K562 (cell line): ENCODE measurements at regions not wholly inside any gene's neighbourhood (a gene's known extent, or its start where the extent isn't known, plus 50 kb on each side); places are given as distances from the start of the nearest gene placed in this dataset.

Source experiments
- ASH1L ChIP-seq: fragments of 450-650 bp; IDR thresholded peaks from 2 replicates; pipeline ENCODE4 v1.6.1; 2018; ENCODE audit warnings: borderline replicate concordance, mild to moderate bottlenecking, low read depth; ENCODE audit not compliant: partially characterized antibody
- CBX2 ChIP-seq: fragments of 200-600 bp; sonication (generic); IDR thresholded peaks from one replicate; pipeline ENCODE4 v1.6.1; 2012; ENCODE audit warnings: mild to moderate bottlenecking, low read length, inconsistent platforms; ENCODE audit not compliant: insufficient read depth, poor library complexity, severe bottlenecking
- CBX5 ChIP-seq: IDR thresholded peaks from 2 replicates; pipeline ENCODE4 v1.6.1; 2014; ENCODE audit warnings: low read depth, borderline replicate concordance
- FOXA1 ChIP-seq: fragments of 450-650 bp; IDR thresholded peaks from 2 replicates; pipeline ENCODE4 v1.6.1; 2016; ENCODE audit warnings: mild to moderate bottlenecking, borderline replicate concordance
- FOXK1 ChIP-seq: sonication (generic); formaldehyde crosslinking; IDR thresholded peaks from 2 replicates; pipeline ENCODE4 v1.8.0; 2022; ENCODE audit warnings: missing genetic modification reagents, mild to moderate bottlenecking, borderline replicate concordance
- FOXK2 ChIP-seq, 2 experiments: fragments of 450-650 bp; IDR thresholded peaks in 1 of 2; conservative IDR thresholded peaks in 1 of 2; 2 replicates each; pipeline ENCODE4 v1.6.1; 2016; ENCODE audit warnings: low read depth in 2 of 2, mild to moderate bottlenecking in 1 of 2
- MBD2 ChIP-seq: sonication (generic); IDR thresholded peaks from 2 replicates; pipeline ENCODE4 v1.6.1; 2016; ENCODE audit warnings: low read depth, borderline replicate concordance
- RBM17 ChIP-seq: fragments of 200-400 bp; formaldehyde crosslinking; IDR thresholded peaks from 2 replicates; pipeline ENCODE4 v1.6.1; 2017; ENCODE audit warnings: low read depth, mild to moderate bottlenecking, low read length, borderline replicate concordance
- RBM34 ChIP-seq: fragments of 200-400 bp; formaldehyde crosslinking; IDR thresholded peaks from 2 replicates; pipeline ENCODE4 v1.6.1; 2018; ENCODE audit warnings: low read length, borderline replicate concordance; ENCODE audit not compliant: insufficient read depth
- SAP30 ChIP-seq: fragments of 200-600 bp; sonication (generic); IDR thresholded peaks from 2 replicates; pipeline ENCODE4 v1.6.1; 2012; ENCODE audit warnings: borderline replicate concordance, low read depth, mild to moderate bottlenecking, moderate library complexity, low read length, control low read depth, inconsistent platforms; ENCODE audit not compliant: insufficient read depth, poor library complexity, severe bottlenecking
- SMAD2 ChIP-seq: fragments of 150-350 bp; IDR thresholded peaks from 2 replicates; pipeline ENCODE4 v1.6.1; 2014; ENCODE audit warnings: low read depth, mild to moderate bottlenecking, low read length
- SMARCA4 ChIP-seq: fragments of 450-650 bp; IDR thresholded peaks from 2 replicates; pipeline ENCODE4 v1.6.1; 2016
- STAG1 ChIP-seq: sonication (generic); formaldehyde crosslinking; IDR thresholded peaks from 2 replicates; pipeline ENCODE4 v1.5.0; 2020; ENCODE audit warnings: missing genetic modification reagents, borderline replicate concordance
- TBP ChIP-seq: optimal IDR thresholded peaks from 2 replicates; pipeline ENCODE3; 2011; ENCODE audit warnings: low read depth, low read length, improper control_type of control experiment
- TEAD2 ChIP-seq: fragments of 450-650 bp; IDR thresholded peaks from 2 replicates; pipeline ENCODE4 v1.6.1; 2016; ENCODE audit warnings: missing genetic modification characterization, control low read depth, missing compliant biosample characterization
- TEAD4 ChIP-seq, 2 experiments: sonication (generic) in 1 of 2; formaldehyde crosslinking in 1 of 2; IDR thresholded peaks; 2 replicates each; pipeline versions ENCODE4 v1.6.1 to v1.8.0; 2012 to 2022; ENCODE audit warnings: borderline replicate concordance in 1 of 2, inconsistent platforms in 1 of 2, low read length in 1 of 2, mild to moderate bottlenecking in 1 of 2, missing genetic modification reagents in 1 of 2
- ZBTB17 ChIP-seq: fragments of 450-650 bp; formaldehyde crosslinking; IDR thresholded peaks from 2 replicates; pipeline ENCODE4 v1.4.0; 2020; ENCODE audit warnings: mild to moderate bottlenecking
- ZFP30 ChIP-seq: fragments of 250-450 bp; sonication (Bioruptor Pico); IDR thresholded peaks from 2 replicates; pipeline ENCODE4 v1.8.0; 2022; ENCODE audit warnings: moderate library complexity, mild to moderate bottlenecking, inconsistent platforms, borderline replicate concordance
- TF ChIP-seq, protein P1 (sequence below): fragments of 250-450 bp; sonication (Bioruptor Pico); IDR thresholded peaks from 2 replicates; pipeline ENCODE4 v1.8.0; 2022; ENCODE audit warnings: inconsistent platforms
- TF ChIP-seq, protein P2 (sequence below): fragments of 450-650 bp; conservative IDR thresholded peaks from 2 replicates; pipeline ENCODE4 v1.6.1; 2016; ENCODE audit warnings: missing genetic modification characterization, low read depth, mild to moderate bottlenecking, missing compliant biosample characterization, moderate library complexity
- TF ChIP-seq, protein P3 (sequence below), 2 experiments: fragments of 450-650 bp; conservative IDR thresholded peaks; 2 replicates each; pipeline ENCODE4 v1.6.1; 2017; ENCODE audit warnings: mild to moderate bottlenecking in 2 of 2, moderate library complexity in 2 of 2
- TF ChIP-seq, protein P4 (sequence below): fragments of 200-800 bp; sonication (Bioruptor generic); IDR thresholded peaks from 2 replicates; pipeline ENCODE4 v1.6.1; 2017; ENCODE audit warnings: missing genetic modification characterization, missing compliant biosample characterization

DNA sequence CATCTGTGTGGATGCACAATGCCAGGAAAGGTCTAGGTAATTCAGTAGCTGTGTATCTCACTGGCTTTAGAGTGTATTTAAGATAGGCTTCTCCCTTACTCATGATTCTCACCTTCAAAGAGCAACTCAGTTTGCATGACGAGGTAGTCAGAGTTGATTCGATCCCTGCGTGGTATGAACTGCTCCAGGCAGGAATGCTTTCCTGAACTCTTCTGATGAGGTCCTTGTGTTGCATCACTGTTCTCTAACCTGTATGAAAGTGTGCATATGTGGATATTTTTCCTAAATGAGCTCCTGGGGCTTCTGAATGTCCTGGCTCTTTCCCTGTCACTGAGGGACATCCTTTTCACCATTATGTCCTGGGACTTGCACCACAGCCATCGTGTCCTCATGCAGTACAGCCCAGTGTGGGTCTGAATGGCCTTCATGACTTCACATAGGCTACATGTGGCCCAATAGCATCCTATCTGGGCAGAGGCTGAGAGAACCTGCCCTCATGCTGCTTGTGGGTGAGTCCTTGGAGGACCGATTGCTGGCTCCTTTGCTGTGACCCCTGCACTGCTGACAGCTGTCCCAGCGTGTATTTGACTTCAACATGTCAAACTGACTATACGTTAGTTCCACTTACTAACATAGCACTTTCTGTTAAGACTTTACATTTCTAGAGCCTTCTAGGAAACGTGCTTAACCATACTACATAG, 65.3 kb upstream of the WDR1 start (continued):
- TF ChIP-seq TEAD2, result 0 out of 2 replicates have a peak, but pooled peaks have one; percentile 4
- TF ChIP-seq, protein P1, sequence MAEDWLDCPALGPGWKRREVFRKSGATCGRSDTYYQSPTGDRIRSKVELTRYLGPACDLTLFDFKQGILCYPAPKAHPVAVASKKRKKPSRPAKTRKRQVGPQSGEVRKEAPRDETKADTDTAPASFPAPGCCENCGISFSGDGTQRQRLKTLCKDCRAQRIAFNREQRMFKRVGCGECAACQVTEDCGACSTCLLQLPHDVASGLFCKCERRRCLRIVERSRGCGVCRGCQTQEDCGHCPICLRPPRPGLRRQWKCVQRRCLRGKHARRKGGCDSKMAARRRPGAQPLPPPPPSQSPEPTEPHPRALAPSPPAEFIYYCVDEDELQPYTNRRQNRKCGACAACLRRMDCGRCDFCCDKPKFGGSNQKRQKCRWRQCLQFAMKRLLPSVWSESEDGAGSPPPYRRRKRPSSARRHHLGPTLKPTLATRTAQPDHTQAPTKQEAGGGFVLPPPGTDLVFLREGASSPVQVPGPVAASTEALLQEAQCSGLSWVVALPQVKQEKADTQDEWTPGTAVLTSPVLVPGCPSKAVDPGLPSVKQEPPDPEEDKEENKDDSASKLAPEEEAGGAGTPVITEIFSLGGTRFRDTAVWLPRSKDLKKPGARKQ (CRISPR knock-in tag), result no peak
- no peak for TF ChIP-seq TEAD4 (IDR thresholded peaks at IDR 0.05; ENCODE audit: low read length)
- TF ChIP-seq TEAD4 (CRISPR knock-in tag; IDR thresholded peaks at IDR 0.05; ENCODE audit: borderline replicate concordance), result no peak
- TF ChIP-seq, protein P2, sequence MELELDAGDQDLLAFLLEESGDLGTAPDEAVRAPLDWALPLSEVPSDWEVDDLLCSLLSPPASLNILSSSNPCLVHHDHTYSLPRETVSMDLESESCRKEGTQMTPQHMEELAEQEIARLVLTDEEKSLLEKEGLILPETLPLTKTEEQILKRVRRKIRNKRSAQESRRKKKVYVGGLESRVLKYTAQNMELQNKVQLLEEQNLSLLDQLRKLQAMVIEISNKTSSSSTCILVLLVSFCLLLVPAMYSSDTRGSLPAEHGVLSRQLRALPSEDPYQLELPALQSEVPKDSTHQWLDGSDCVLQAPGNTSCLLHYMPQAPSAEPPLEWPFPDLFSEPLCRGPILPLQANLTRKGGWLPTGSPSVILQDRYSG (tag), result no peak; the same call in 1 of the 2 replicates
- no peak for TF ChIP-seq FOXA1
- no peak for TF ChIP-seq SMARCA4
- no peak for TF ChIP-seq CBX2
- no peak for TF ChIP-seq STAG1 (CRISPR knock-in tag)
- TF ChIP-seq SMAD2, result no peak
- TF ChIP-seq SAP30, result no peak
- no peak for TF ChIP-seq FOXK2 (conservative IDR thresholded peaks at IDR 0.05 in 1 of 2, IDR thresholded peaks at IDR 0.05 in 1 of 2; ENCODE audit: low read depth in 2 of 2)
- no peak for TF ChIP-seq TBP
- no peak for TF ChIP-seq FOXK1
- TF ChIP-seq, protein P3, sequence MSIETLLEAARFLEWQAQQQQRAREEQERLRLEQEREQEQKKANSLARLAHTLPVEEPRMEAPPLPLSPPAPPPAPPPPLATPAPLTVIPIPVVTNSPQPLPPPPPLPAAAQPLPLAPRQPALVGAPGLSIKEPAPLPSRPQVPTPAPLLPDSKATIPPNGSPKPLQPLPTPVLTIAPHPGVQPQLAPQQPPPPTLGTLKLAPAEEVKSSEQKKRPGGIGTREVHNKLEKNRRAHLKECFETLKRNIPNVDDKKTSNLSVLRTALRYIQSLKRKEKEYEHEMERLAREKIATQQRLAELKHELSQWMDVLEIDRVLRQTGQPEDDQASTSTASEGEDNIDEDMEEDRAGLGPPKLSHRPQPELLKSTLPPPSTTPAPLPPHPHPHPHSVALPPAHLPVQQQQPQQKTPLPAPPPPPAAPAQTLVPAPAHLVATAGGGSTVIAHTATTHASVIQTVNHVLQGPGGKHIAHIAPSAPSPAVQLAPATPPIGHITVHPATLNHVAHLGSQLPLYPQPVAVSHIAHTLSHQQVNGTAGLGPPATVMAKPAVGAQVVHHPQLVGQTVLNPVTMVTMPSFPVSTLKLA (conservative IDR thresholded peaks at IDR 0.05), result no peak
- TF ChIP-seq ZBTB17 (CRISPR knock-in tag), result peak; percentile 20
- TF ChIP-seq, protein P4, sequence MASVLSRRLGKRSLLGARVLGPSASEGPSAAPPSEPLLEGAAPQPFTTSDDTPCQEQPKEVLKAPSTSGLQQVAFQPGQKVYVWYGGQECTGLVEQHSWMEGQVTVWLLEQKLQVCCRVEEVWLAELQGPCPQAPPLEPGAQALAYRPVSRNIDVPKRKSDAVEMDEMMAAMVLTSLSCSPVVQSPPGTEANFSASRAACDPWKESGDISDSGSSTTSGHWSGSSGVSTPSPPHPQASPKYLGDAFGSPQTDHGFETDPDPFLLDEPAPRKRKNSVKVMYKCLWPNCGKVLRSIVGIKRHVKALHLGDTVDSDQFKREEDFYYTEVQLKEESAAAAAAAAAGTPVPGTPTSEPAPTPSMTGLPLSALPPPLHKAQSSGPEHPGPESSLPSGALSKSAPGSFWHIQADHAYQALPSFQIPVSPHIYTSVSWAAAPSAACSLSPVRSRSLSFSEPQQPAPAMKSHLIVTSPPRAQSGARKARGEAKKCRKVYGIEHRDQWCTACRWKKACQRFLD (CRISPR knock-in tag), result peak; percentile 3; the same call in 1 of the 2 replicates
- TF ChIP-seq CBX5, result no peak
- TF ChIP-seq RBM34, result no peak
- no peak for TF ChIP-seq ASH1L
- no peak for TF ChIP-seq RBM17
- TF ChIP-seq ZFP30 (CRISPR knock-in tag), result no peak
- TF ChIP-seq MBD2, result no peak
